CD4-positive, alpha-beta T cell (primary cell): ENCODE measurements at regions not wholly inside any gene's neighbourhood (a gene's known extent, or its start where the extent isn't known, plus 50 kb on each side); places are given as distances from the start of the nearest gene placed in this dataset.

Experiments
- ATAC-seq: fragments of 200-7000 bp; cut with Tn5 transposase; one replicate; pipeline ENCODE4 v1.10.0; 2022; ENCODE audit warnings: mild to moderate bottlenecking; ENCODE audit not compliant: poor library complexity
- CTCF ChIA-PET: fragments of 350-600 bp; sonication (Branson Sonifier 250); formaldehyde crosslinking; loops from one replicate; lab custom pipeline; 2021; ENCODE audit warnings: antibody characterized with exemption, inconsistent platforms; lab: Charles Lee
- POLR2A ChIA-PET: fragments of 350-600 bp; sonication (Branson Sonifier 250); formaldehyde crosslinking; loops from one replicate; lab custom pipeline; 2021; ENCODE audit warnings: antibody characterized with exemption, inconsistent platforms; lab: Charles Lee
- DNase-seq, 14 experiments: peaks; one replicate each; pipeline ENCODE4 v3.0.0-alpha.2; 2013 to 2020; ENCODE audit warnings: mixed read lengths in 2 of 14
- H3K27ac ChIP-seq, 2 donors: one replicate each; pipeline versions ENCODE4 v1.5.1 to v1.7.0; 2013; ENCODE audit warnings: low read length in 2 of 2, low read depth in 1 of 2, mild to moderate bottlenecking in 1 of 2
- H3K27me3 ChIP-seq, 2 experiments: 1 replicate in 1 of 2; 2 replicates in 1 of 2; pipeline versions ENCODE4 v1.6.1 to v1.7.0; 2013; ENCODE audit warnings: low read length in 2 of 2, control low read depth in 1 of 2, mild to moderate bottlenecking in 1 of 2, moderate library complexity in 1 of 2; ENCODE audit not compliant: insufficient read depth in 2 of 2, control insufficient read depth in 1 of 2
- H3K36me3 ChIP-seq: one replicate; pipeline ENCODE4 v1.6.1; 2013; ENCODE audit warnings: low read length, control low read depth; ENCODE audit not compliant: insufficient read depth
- H3K4me1 ChIP-seq: one replicate; pipeline ENCODE4 v1.6.1; 2013; ENCODE audit warnings: low read length, control low read depth; ENCODE audit not compliant: insufficient read depth
- H3K4me3 ChIP-seq: one replicate; pipeline ENCODE4 v1.5.1; 2013; ENCODE audit warnings: mild to moderate bottlenecking, low read length, moderate library complexity
- H3K9me3 ChIP-seq, 2 experiments: 1 replicate in 1 of 2; 2 replicates in 1 of 2; pipeline versions ENCODE4 v1.6.1 to v1.7.0; 2013; ENCODE audit warnings: low read length in 2 of 2, mild to moderate bottlenecking in 2 of 2, control low read depth in 1 of 2, moderate library complexity in 1 of 2; ENCODE audit not compliant: control insufficient read depth in 1 of 2, insufficient read depth in 1 of 2
- H3K27ac Mint-ChIP-seq: one replicate; pipeline ENCODE4 v1.8.0; 2020; ENCODE audit warnings: mixed read lengths
- H3K27me3 Mint-ChIP-seq: one replicate; pipeline ENCODE4 v1.8.0; 2021; ENCODE audit warnings: mixed read lengths
- H3K36me3 Mint-ChIP-seq: one replicate; pipeline ENCODE4 v1.8.0; 2021; ENCODE audit warnings: low read depth, mixed read lengths
- H3K4me1 Mint-ChIP-seq: one replicate; pipeline ENCODE4 v1.8.0; 2021; ENCODE audit warnings: low read depth, mixed read lengths
- H3K4me3 Mint-ChIP-seq: one replicate; pipeline ENCODE4 v1.8.0; 2020; ENCODE audit warnings: mild to moderate bottlenecking, mixed read lengths
- H3K9me3 Mint-ChIP-seq: one replicate; pipeline ENCODE4 v1.8.0; 2020; ENCODE audit warnings: mixed read lengths
- intact Hi-C, 2 experiments: fragments of 100-400 bp; cut with DNase I in 1 of 2; cut with micrococcal nuclease in 1 of 2; formaldehyde crosslinking; loops; one replicate each; pipeline versions ENCODE4 v1.15.1 to v1.9.0; 2023 to 2025; cut with DNase I, micrococcal nuclease
- TF ChIP-seq, protein P1 (sequence below): fragments of 200-600 bp; IDR thresholded peaks from one replicate; pipeline ENCODE4 v1.8.0; 2022; ENCODE audit warnings: antibody characterized with exemption, mild to moderate bottlenecking

DNA sequence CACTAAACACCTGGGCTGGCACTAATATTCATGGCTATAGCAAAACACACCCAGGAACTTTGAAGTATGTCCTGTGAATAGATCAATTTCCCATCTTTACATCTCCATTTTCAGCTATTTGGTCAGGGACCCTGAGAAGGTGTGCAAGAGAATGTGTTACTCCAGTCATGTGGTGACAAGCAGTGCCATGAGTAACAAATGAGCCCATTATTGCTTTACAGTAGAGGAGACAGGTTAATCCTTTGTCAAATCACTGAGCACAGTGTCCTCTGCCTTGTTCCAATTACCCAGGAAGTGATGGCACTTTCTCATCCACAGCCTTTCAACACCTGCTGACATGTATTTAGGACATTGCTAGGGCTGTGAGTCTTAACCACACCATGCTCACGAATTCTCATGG is 664.8 kb upstream of the API5 start:
- intact Hi-C loops, result no loop called here
- ATAC-seq (no peak), DNase-seq (no peak)
- no peak overlapping the region for H3K27ac Mint-ChIP-seq
- no peaks in the 10 kb centered on the region for H3K36me3 Mint-ChIP-seq
- H3K9me3 Mint-ChIP-seq, result peaks cover 8% of the 10 kb centered on the region
- no peaks in the 10 kb centered on the region for H3K36me3 ChIP-seq
- TF ChIP-seq, protein P1, sequence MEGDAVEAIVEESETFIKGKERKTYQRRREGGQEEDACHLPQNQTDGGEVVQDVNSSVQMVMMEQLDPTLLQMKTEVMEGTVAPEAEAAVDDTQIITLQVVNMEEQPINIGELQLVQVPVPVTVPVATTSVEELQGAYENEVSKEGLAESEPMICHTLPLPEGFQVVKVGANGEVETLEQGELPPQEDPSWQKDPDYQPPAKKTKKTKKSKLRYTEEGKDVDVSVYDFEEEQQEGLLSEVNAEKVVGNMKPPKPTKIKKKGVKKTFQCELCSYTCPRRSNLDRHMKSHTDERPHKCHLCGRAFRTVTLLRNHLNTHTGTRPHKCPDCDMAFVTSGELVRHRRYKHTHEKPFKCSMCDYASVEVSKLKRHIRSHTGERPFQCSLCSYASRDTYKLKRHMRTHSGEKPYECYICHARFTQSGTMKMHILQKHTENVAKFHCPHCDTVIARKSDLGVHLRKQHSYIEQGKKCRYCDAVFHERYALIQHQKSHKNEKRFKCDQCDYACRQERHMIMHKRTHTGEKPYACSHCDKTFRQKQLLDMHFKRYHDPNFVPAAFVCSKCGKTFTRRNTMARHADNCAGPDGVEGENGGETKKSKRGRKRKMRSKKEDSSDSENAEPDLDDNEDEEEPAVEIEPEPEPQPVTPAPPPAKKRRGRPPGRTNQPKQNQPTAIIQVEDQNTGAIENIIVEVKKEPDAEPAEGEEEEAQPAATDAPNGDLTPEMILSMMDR, result no peak
- no peak overlapping the region for H3K27ac ChIP-seq
- no peaks in the 10 kb centered on the region for H3K9me3 ChIP-seq
- no peaks in the 10 kb centered on the region for H3K4me1 Mint-ChIP-seq
- H3K27me3 Mint-ChIP-seq, result no peaks in the 10 kb centered on the region
- ChIA-PET POLR2A (no interaction called here), CTCF (no interaction called here)
- no peak overlapping the region for H3K4me3 Mint-ChIP-seq
- H3K4me1 ChIP-seq, result no peaks in the 10 kb centered on the region
- no peaks in the 10 kb centered on the region for H3K27me3 ChIP-seq
- H3K4me3 ChIP-seq, result no peak overlapping the region

DNA sequence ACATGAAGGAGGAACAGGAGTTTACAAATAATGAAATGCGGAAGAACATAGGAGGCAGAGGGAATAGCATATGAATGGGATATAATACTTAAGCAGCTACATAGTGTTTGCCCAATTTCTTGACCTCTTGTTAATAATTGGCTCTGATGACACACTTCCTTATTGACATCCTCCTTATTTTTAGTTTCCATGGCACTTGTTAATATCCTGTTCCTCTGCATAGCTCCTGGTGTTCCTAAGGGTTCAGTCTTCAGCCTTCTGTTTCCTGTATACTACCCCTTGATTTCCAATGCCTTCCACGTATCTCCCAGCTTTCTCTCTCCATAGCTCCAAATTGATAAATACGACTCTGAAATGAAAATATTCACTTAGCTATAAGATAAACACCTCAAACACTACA is 663.8 kb upstream of the API5 start:
- Mint-ChIP-seq H3K27me3 (no peaks in the 10 kb centered on the region), H3K4me3 (no peak overlapping the region), H3K4me1 (no peaks in the 10 kb centered on the region), H3K27ac (no peak overlapping the region), H3K9me3 (peaks cover 8% of the 10 kb centered on the region), H3K36me3 (no peaks in the 10 kb centered on the region)
- POLR2A ChIA-PET, result no interaction called here
- Histone ChIP-seq H3K27ac (no peak overlapping the region), H3K4me1 (no peaks in the 10 kb centered on the region), H3K4me3 (no peak overlapping the region), H3K27me3 (no peaks in the 10 kb centered on the region), H3K9me3 (no peaks in the 10 kb centered on the region), H3K36me3 (no peaks in the 10 kb centered on the region)
- TF ChIP-seq, protein P1, result no peak
- intact Hi-C loops, result no loop called here
- no peak for ATAC-seq
- DNase-seq, result no peak
- CTCF ChIA-PET, result no interaction called here

DNA sequence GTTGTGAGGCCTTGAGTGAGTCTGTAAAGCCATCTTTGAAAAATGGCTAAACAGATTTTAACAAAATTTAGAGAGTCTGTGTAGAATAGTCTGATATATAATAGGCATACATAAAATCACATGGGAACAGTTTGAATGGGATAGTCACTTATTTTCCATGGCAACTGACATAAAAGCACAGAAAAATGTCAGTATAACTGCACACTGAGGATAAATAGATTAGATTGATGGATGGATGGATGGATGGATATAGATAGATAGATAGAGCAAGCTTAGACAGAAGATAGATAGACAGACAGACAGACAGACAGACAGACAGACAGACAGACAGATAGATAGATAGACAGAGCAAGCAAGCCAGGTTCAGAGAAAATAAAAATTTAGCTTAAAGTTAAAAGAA is 660.2 kb upstream of the API5 start:
- POLR2A ChIA-PET, result no interaction called here
- no peaks in the 10 kb centered on the region for H3K27me3 ChIP-seq
- Mint-ChIP-seq H3K9me3 (peaks cover 10% of the 10 kb centered on the region), H3K27me3 (no peaks in the 10 kb centered on the region), H3K4me1 (no peaks in the 10 kb centered on the region), H3K36me3 (no peaks in the 10 kb centered on the region), H3K4me3 (no peak overlapping the region), H3K27ac (no peak overlapping the region)
- H3K36me3 ChIP-seq, result no peaks in the 10 kb centered on the region
- no peak overlapping the region for H3K4me3 ChIP-seq
- ATAC-seq (no peak), DNase-seq (no peak)
- H3K9me3 ChIP-seq, result no peaks in the 10 kb centered on the region
- no peaks in the 10 kb centered on the region for H3K4me1 ChIP-seq
- TF ChIP-seq, protein P1, result no peak
- intact Hi-C loops, result no loop called here
- H3K27ac ChIP-seq, result no peak overlapping the region
- CTCF ChIA-PET, result no interaction called here
